Activated naive CD4-positive, alpha-beta T cell treated with anti-CD3 and anti-CD28 coated beads, Interleukin-2, amount 50 U/mL, for 72 hours (primary cell): ENCODE measurements at regions not wholly inside any gene's neighbourhood (a gene's known extent, or its start where the extent isn't known, plus 50 kb on each side); places are given as distances from the start of the nearest gene placed in this dataset.

Source experiments
- ATAC-seq, 2 donors: fragments of 150-1000 bp; cut with Tn5 transposase; 2 replicates each; pipeline ENCODE4 v1.10.0; 2021; ENCODE audit warnings: mild to moderate bottlenecking in 2 of 2, moderate library complexity in 2 of 2
- DNase-seq, 2 donors: peaks; one replicate each; pipeline ENCODE4 v3.0.0; 2021 to 2022; ENCODE audit warnings: low spot score in 2 of 2
- H3K27ac Mint-ChIP-seq, 2 donors: one replicate each; pipeline ENCODE4 v1.8.0; 2022; ENCODE audit warnings: mild to moderate bottlenecking in 2 of 2, mixed read lengths in 2 of 2
- H3K36me3 Mint-ChIP-seq, 2 donors: one replicate each; pipeline ENCODE4 v1.8.0; 2022; ENCODE audit warnings: mixed read lengths in 2 of 2
- H3K9me3 Mint-ChIP-seq, 2 donors: one replicate each; pipeline ENCODE4 v1.8.0; 2022; ENCODE audit warnings: mixed read lengths in 2 of 2

GRCh38 chr13:40368127-40368891 lies 298.1 kb downstream of the FOXO1 start:
- Mint-ChIP-seq H3K9me3 (peaks cover 0 to 5% of the 10 kb centered on the region in 2 donors), H3K36me3 (peaks cover 4 to 14% of the 10 kb centered on the region in 2 donors), H3K27ac (no peak overlapping the region)
- DNase-seq = no peak
- ATAC-seq = no peak

- H3K9me3 Mint-ChIP-seq = peaks cover 5 to 15% of the 10 kb centered on the region in 2 donors
- no peak overlapping the region for H3K27ac Mint-ChIP-seq
- DNase-seq (no peak), ATAC-seq (no peak)
- H3K36me3 Mint-ChIP-seq = peaks cover 11 to 27% of the 10 kb centered on the region in 2 donors
Measured at GRCh38 chr13:40370661-40371060, 295.8 kb downstream of the FOXO1 start.

GRCh38 chr13:40371531-40372125 lies 294.8 kb downstream of the FOXO1 start:
- H3K9me3 Mint-ChIP-seq = peaks cover 5 to 15% of the 10 kb centered on the region in 2 donors
- H3K27ac Mint-ChIP-seq = no peak overlapping the region
- DNase-seq (no peak), ATAC-seq (no peak)
- H3K36me3 Mint-ChIP-seq = peaks cover 11 to 27% of the 10 kb centered on the region in 2 donors

- peak in 1 of 2 donors; percentile 63 for DNase-seq
- ATAC-seq = peak; percentile 75 to 86
- H3K36me3 Mint-ChIP-seq = peaks cover 11 to 33% of the 10 kb centered on the region in 2 donors
- H3K27ac Mint-ChIP-seq = peak overlapping the region; percentile 29 to 44
- H3K9me3 Mint-ChIP-seq = peaks cover 9 to 19% of the 10 kb centered on the region in 2 donors
Measured at GRCh38 chr13:40373608-40374007, 292.8 kb downstream of the FOXO1 start.

- no peak for DNase-seq
- peaks cover 9 to 23% of the 10 kb centered on the region in 2 donors for H3K9me3 Mint-ChIP-seq
- peak overlapping the region in 1 of 2 donors; percentile 9 for H3K27ac Mint-ChIP-seq
- H3K36me3 Mint-ChIP-seq = peaks cover 11 to 38% of the 10 kb centered on the region in 2 donors
- ATAC-seq = no peak
Measured at GRCh38 chr13:40375489-40376171, 290.8 kb downstream of the FOXO1 start.

GRCh38 chr13:40376296-40376849 lies 290.1 kb downstream of the FOXO1 start:
- peaks cover 11 to 36% of the 10 kb centered on the region in 2 donors for H3K36me3 Mint-ChIP-seq
- H3K27ac Mint-ChIP-seq = no peak overlapping the region
- no peak for ATAC-seq
- peaks cover 9 to 23% of the 10 kb centered on the region in 2 donors for H3K9me3 Mint-ChIP-seq
- no peak for DNase-seq

GRCh38 chr13:40376867-40377535 lies 289.4 kb downstream of the FOXO1 start:
- Mint-ChIP-seq H3K36me3 (peaks cover 8 to 30% of the 10 kb centered on the region in 2 donors), H3K27ac (no peak overlapping the region), H3K9me3 (peaks cover 9 to 23% of the 10 kb centered on the region in 2 donors)
- no peak for ATAC-seq
- no peak for DNase-seq

- ATAC-seq (peak; percentile 64 to 67), DNase-seq (no peak)
- H3K27ac Mint-ChIP-seq = no peak overlapping the region
- H3K36me3 Mint-ChIP-seq = peaks cover 8 to 29% of the 10 kb centered on the region in 2 donors
- peaks cover 9 to 23% of the 10 kb centered on the region in 2 donors for H3K9me3 Mint-ChIP-seq
Measured at GRCh38 chr13:40377783-40378182, 288.7 kb downstream of the FOXO1 start.

GRCh38 chr13:40379196-40379595 lies 287.2 kb downstream of the FOXO1 start:
- Mint-ChIP-seq H3K27ac (no peak overlapping the region), H3K9me3 (peaks cover 4 to 12% of the 10 kb centered on the region in 2 donors), H3K36me3 (peaks cover 0 to 17% of the 10 kb centered on the region in 2 donors)
- DNase-seq = no peak
- no peak for ATAC-seq

GRCh38 chr13:40379794-40380578 lies 286.5 kb downstream of the FOXO1 start:
- H3K36me3 Mint-ChIP-seq = peaks cover 0 to 21% of the 10 kb centered on the region in 2 donors
- H3K27ac Mint-ChIP-seq = no peak overlapping the region

GRCh38 chr13:40381935-40382764 lies 284.3 kb downstream of the FOXO1 start:
- Mint-ChIP-seq H3K9me3 (peaks cover 8 to 28% of the 10 kb centered on the region in 2 donors), H3K27ac (peak overlapping the region; percentile 25 to 55), H3K36me3 (peaks cover 5 to 37% of the 10 kb centered on the region in 2 donors)
- DNase-seq (no peak), ATAC-seq (no peak)

More at GRCh38 chr13:40379794-40380578, 286.5 kb downstream of the FOXO1 start:
- DNase-seq = no peak
- peaks cover 4 to 18% of the 10 kb centered on the region in 2 donors for H3K9me3 Mint-ChIP-seq
- ATAC-seq = no peak

GRCh38 chr13:40383132-40383531 lies 283.3 kb downstream of the FOXO1 start:
- peaks cover 11 to 45% of the 10 kb centered on the region in 2 donors for H3K36me3 Mint-ChIP-seq
- ATAC-seq (no peak), DNase-seq (no peak)
- H3K27ac Mint-ChIP-seq = peak overlapping the region in 1 of 2 donors; percentile 22
- H3K9me3 Mint-ChIP-seq = peaks cover 13 to 35% of the 10 kb centered on the region in 2 donors

GRCh38 chr13:40383885-40384284 lies 282.6 kb downstream of the FOXO1 start:
- ATAC-seq (no peak), DNase-seq (no peak)
- Mint-ChIP-seq H3K9me3 (peaks cover 10 to 27% of the 10 kb centered on the region in 2 donors), H3K27ac (peak overlapping the region; percentile 19 to 58), H3K36me3 (peaks cover 17 to 37% of the 10 kb centered on the region in 2 donors)

GRCh38 chr13:40384976-40385857 lies 281.2 kb downstream of the FOXO1 start:
- peaks cover 10 to 26% of the 10 kb centered on the region in 2 donors for H3K9me3 Mint-ChIP-seq
- H3K36me3 Mint-ChIP-seq = peaks cover 24 to 35% of the 10 kb centered on the region in 2 donors
- ATAC-seq (no peak), DNase-seq (no peak)
- H3K27ac Mint-ChIP-seq = peak overlapping the region in 1 of 2 donors; percentile 60
